M059J (cell line): ENCODE measurements at regions not wholly inside any gene's neighbourhood (a gene's known extent, or its start where the extent isn't known, plus 50 kb on each side); places are given as distances from the start of the nearest gene placed in this dataset.
"Not testable (repeated sequence)": the region's sequence is repeated elsewhere in the genome, so short reads cannot be mapped to it uniquely, and the experiment has no call there.

Experiments used
- DNase-seq: peaks from one replicate; pipeline ENCODE4 v3.0.0-alpha.2; 2012; ENCODE audit warnings: low read depth

DNA sequence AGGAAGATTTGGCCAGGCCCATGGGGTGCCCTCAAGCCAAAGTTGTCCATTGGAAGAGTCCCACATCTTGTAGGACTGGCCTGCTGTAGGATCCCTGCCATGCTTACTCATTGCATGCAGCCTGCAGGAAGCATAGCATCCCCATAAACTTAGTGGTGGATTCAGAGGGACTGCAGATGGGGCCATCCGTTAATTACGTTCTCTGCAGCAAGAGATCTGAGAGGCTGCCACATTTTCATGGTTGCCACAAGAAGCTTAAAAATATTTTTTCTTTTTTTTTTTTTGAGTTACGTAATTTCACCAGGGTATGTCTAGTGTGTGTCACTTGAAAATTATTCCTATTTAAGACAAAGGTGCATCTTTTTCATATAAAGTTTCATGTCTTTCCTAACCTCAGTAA is 329.7 kb upstream of the USP24 start:
- peak; percentile 41 for DNase-seq

GRCh38 chr1:55542901-55543504 is 327.8 kb upstream of the USP24 start:
- peak; percentile 70 for DNase-seq

DNA sequence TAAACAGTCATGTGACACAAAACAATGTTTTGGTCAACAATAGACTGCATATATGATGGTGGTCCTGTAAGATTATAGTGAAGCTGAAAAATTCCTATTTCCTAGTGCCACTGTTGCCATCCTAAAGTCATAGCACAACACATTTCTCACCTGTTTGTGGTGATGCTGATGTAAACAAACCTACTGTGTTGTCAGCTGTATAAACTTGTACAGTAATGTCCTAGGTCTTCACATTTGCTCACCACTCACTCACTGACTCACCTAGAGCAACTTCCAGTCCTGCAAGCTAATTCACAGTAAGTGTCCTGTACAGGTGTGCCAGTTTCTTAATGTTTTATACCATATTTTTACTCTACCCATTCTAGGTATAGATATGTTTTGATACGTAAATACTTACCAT is 326.1 kb upstream of the USP24 start:
- peak; percentile 19 for DNase-seq

DNA sequence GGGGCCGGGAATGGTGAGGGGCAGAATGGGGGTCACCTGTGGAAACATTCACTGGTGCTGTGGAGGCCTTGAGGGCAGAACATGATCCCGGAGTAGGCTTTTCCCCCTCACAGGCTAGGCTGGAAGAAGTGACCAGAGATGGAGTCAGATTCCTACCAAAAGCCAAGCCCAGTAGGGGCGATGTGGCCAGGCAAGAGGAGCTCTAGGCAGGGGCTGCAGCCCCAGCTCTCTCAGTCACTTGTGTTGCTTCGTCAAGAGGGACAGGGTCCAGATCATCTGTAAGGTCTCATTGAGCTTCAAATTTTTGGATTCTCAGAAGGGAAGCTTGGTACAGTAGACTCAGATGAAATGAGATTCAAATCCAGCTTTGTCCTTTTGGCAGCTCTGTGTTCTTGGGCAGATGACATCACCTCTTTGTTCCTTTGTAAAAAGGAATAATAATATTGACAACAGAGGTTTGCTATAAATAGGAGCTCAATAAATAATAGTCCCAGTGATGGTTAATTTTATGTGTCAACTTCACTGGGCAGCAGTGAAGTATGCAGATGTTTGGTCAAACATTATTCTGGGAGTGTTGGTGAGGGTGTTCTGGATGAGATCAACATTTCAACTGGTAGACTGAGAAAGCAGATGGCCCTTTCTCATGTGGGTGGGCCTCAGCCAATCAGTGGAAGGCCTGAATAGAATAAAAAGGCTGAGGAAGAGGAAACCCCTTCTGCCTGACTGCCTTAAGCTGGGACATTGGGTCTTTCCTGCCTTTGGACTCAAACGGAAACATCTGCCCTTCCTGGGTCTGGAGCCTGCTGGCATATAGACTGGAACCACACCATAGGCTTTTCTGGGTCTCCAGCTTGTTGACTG is 324.7 kb upstream of the USP24 start:
- no peak for DNase-seq

DNA sequence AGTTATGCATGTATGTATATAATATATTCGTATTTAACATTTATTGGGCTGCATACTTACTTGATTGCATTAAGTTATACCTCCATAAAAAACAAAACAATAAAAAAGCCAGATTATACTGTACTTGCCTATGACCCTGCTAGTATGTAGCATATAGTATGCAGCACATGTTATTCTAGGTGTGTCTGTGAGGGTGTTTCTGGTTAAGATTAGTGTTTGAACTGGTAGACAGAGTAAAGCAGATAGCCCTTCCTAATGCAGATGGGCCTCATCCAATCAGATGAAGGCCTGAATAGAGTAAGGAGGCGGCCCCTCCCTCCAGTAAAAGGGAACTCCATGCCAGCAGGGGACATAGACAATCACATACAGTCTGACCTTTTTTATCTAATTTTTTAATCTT is 323.3 kb upstream of the USP24 start:
- no peak for DNase-seq

DNA sequence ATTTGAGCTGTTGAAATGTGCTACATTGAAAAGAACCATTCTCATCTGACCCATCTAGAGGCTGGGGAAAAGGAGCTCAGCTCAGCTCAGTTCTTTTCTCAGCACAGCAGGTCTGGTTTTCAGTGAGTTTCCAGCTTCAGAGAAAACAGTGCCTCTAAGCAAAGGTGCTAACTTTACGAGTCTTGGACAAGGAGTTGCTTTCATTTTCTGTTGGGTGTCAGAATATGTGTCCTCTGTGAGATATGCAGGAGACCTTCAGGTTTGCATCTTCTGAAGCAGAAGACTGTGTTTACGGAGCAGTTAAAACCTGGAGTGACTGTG is 321.3 kb upstream of the USP24 start:
- DNase-seq = no peak

DNA sequence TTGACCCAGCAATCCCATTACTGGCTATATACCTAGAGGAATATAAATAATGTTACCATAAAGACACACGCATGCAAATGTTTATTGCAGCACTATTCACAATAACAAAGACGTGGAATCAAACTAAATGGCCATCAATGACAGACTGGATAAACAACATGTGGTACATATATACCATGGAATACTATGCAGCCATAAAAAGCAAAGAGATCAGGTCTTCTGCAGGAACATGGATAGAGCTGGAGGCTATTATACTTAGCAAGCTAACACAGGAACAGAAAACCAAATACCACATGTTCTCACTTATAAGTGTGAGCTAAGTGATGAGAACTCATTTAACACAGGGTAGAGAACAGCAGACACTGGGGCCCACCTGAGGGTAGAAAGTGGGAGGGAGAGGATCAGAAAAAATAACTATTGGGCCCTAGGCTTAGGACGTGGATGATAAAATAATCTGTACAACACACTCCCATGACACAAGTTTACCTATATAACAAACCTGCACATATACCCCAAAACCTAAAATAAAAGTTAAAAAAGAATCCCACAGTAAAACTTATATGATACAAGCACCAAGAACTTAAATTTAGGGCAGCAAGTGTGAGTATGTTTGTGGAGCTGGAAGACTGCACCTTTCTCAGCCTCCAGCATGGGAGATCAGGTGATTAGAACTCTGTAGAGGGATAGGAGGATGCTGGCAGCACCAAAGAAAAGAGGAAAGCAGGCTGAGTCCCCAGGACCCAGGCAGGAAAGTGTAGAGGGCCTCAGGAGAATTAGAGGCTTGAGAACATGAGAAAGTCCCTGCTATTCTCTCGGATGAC is 320.8 kb upstream of the USP24 start:
- DNase-seq = no peak

GRCh38 chr1:55534565-55535121 is 319.5 kb upstream of the USP24 start:
- peak; percentile 14 for DNase-seq

GRCh38 chr1:55531644-55532043 is 316.5 kb upstream of the USP24 start:
- DNase-seq = no peak

GRCh38 chr1:55530749-55531478 is 315.8 kb upstream of the USP24 start:
- no peak for DNase-seq

- DNase-seq = no peak
Observed at GRCh38 chr1:55529017-55529416, 313.9 kb upstream of the USP24 start.

GRCh38 chr1:55527831-55528230 is 312.7 kb upstream of the USP24 start:
- DNase-seq = no peak

DNA sequence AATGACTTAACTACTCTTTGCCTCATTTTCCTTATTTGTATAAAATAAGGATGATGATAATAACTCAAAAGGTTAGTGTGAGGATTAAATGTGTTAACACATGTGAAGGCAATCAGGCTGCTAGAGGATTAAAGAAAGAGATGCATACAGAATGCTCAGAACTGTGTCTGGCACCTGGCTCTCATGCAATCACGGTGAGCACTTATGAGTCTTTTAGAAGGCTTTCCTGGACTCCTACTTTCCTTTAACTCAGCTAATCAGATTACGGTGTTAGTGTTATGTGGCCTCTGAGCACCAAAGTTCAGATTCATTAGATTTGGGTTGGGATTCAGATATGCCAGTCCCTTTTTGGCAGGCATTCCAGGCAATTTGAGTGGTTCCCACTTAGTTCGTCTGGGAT is 311.6 kb upstream of the USP24 start:
- DNase-seq = no peak

- DNase-seq = no peak
Observed at GRCh38 chr1:55524006-55524405, 308.8 kb upstream of the USP24 start.

- DNase-seq = no peak
Observed at GRCh38 chr1:55522982-55523381, 307.8 kb upstream of the USP24 start.

DNA sequence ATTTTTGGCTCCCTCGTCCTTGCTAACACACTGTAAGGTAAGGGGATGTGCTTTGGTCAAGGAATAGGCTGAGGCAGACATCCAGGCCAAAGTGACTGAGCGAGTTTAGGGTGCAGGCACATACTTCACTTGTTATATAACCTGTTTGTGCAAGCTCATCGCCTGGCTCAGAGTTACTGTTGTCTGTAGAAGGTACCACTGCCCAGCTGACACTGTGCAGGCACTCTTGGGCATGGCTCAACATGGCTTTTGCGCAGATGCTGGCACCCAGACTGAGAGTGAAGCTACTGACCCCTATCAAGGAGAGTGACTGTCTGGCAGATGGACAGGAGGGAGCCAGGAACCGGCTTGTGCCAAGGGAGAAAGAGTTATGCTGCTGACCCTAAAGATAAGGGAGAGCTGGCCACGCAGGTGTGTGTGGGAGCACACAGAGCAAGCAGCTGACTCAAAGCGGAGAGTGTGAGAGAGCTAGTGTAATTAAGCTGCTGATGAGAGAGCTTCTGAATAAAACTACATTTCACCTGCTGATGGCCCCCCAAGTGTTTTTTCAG is 307.3 kb upstream of the USP24 start:
- DNase-seq = no peak

- no peak for DNase-seq
Observed at GRCh38 chr1:55520861-55521260, 305.7 kb upstream of the USP24 start.

DNA sequence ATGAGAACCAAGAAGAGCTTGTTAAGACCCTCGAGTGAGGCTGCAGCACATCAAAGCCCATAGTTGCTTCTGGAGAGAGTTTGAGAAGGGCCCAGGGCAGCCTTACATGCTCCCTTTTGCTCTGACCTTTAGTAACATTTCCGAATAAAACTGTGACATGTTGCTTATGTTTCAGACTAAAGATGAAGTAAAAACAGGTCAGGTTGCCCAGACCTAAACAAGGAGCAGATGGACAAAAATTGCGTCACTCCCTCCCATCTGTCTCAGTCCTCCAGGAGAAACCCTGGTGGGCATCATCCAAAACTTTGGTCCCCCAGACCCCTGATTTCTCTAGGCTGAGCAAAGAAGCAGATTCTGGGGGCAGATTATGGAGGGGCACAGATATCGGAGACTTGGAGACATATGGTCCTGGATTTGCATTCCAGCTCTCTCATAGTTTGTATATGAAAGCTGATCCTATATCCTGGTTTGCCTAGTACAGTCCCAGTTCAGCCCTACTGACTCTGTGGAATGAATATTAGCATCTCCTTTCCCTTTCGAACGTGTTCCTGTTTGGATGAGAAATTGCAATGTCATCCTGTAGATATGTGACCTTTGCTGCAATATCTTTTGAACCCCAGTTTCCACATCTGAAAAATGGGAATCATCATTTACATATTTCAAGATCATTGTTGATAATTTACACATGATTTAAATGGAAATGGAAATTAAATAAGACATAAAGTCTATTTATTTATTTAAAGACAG is 304.9 kb upstream of the USP24 start:
- DNase-seq = no peak

GRCh38 chr1:55519276-55519675 is 304.1 kb upstream of the USP24 start:
- DNase-seq = no peak

- no peak for DNase-seq
Observed at GRCh38 chr1:55517036-55517435, 301.9 kb upstream of the USP24 start.

- DNase-seq = not testable (repeated sequence)
Observed at GRCh38 chr1:55514571-55514970, 299.4 kb upstream of the USP24 start.
